ENCODE measurements at regions not wholly inside any gene's neighbourhood (a gene's known extent, or its start where the extent isn't known, plus 50 kb on each side); places are given as distances from the start of the nearest gene placed in this dataset.

GRCh38 chr16:6524501-6524900 lies 808.1 kb upstream of the RBFOX1 start:
- TF ChIP-seq ZNF70 (CRISPR knock-in tag; IDR thresholded peaks at IDR 0.05): no peak
- TF ChIP-seq ZNF565 (CRISPR knock-in tag; conservative IDR thresholded peaks at IDR 0.05; ENCODE audit: low read depth): no peak
- TF ChIP-seq TCF4 (CRISPR knock-in tag; IDR thresholded peaks at IDR 0.05; ENCODE audit: borderline replicate concordance): no peak
- no peak for TF ChIP-seq ISL1 (CRISPR knock-in tag; IDR thresholded peaks at IDR 0.05)
- no peak for TF ChIP-seq SNAI2 (CRISPR knock-in tag; IDR thresholded peaks at IDR 0.05)
- TF ChIP-seq TSHZ2 (CRISPR knock-in tag; IDR thresholded peaks at IDR 0.05): no peak
- TF ChIP-seq ZFP3 (CRISPR knock-in tag; IDR thresholded peaks at IDR 0.05): no peak
- TF ChIP-seq PPARA (CRISPR knock-in tag; IDR thresholded peaks at IDR 0.05; ENCODE audit: borderline replicate concordance): no peak
- TF ChIP-seq ARNTL (CRISPR knock-in tag; IDR thresholded peaks at IDR 0.05; ENCODE audit: borderline replicate concordance, low read depth): no peak
- TF ChIP-seq ZC3H10 (CRISPR knock-in tag; IDR thresholded peaks at IDR 0.05): no peak

Measured in SK-N-SH treated with all-trans-retinoic acid at 6 μM for 48 hours (cell line).